ENCODE measurements at regions not wholly inside any gene's neighbourhood (a gene's known extent, or its start where the extent isn't known, plus 50 kb on each side); places are given as distances from the start of the nearest gene placed in this dataset.

GRCh38 chr9:109953813-109954497, 174.0 kb downstream of the PALM2AKAP2 start:
- TF ChIP-seq CTCF (IDR thresholded peaks at IDR 0.05) = no peak

GRCh38 chr9:109956717-109957440, 176.9 kb downstream of the PALM2AKAP2 start:
- no peaks in the 10 kb centered on the region for H3K9me3 ChIP-seq
- DNase-seq (ENCODE audit: low spot score) = no peak
- no peak overlapping the region for H3K4me3 ChIP-seq
- H3K27ac ChIP-seq = no peak overlapping the region
- no peak for TF ChIP-seq CTCF (IDR thresholded peaks at IDR 0.05)
- no peaks in the 10 kb centered on the region for H3K4me1 ChIP-seq
- no peaks in the 10 kb centered on the region for H3K27me3 ChIP-seq
- no peaks in the 10 kb centered on the region for H3K36me3 ChIP-seq

More at GRCh38 chr9:109953813-109954497, 174.0 kb downstream of the PALM2AKAP2 start:
- Histone ChIP-seq H3K4me1 (no peaks in the 10 kb centered on the region), H3K4me3 (no peak overlapping the region), H3K36me3 (no peaks in the 10 kb centered on the region), H3K27ac (no peak overlapping the region), H3K9me3 (no peaks in the 10 kb centered on the region), H3K27me3 (no peaks in the 10 kb centered on the region)
- no peak for DNase-seq (ENCODE audit: low spot score)

- no peaks in the 10 kb centered on the region for H3K27me3 ChIP-seq
- no peaks in the 10 kb centered on the region for H3K36me3 ChIP-seq
- DNase-seq (ENCODE audit: low spot score) = no peak
- no peak for TF ChIP-seq CTCF (IDR thresholded peaks at IDR 0.05)
- no peak overlapping the region for H3K27ac ChIP-seq
- no peak overlapping the region for H3K4me3 ChIP-seq
- H3K9me3 ChIP-seq = no peaks in the 10 kb centered on the region
- H3K4me1 ChIP-seq = no peaks in the 10 kb centered on the region
These were observed 179.7 kb downstream of the PALM2AKAP2 start for GRCh38 chr9:109959679-109960078.

- Histone ChIP-seq H3K27ac (no peak overlapping the region), H3K36me3 (no peaks in the 10 kb centered on the region), H3K4me3 (no peak overlapping the region), H3K9me3 (no peaks in the 10 kb centered on the region), H3K27me3 (no peaks in the 10 kb centered on the region), H3K4me1 (no peaks in the 10 kb centered on the region)
- no peak for DNase-seq (ENCODE audit: low spot score)
- no peak for TF ChIP-seq CTCF (IDR thresholded peaks at IDR 0.05)
These were observed 181.6 kb downstream of the PALM2AKAP2 start for GRCh38 chr9:109961626-109962025.

GRCh38 chr9:109962215-109962614, 182.2 kb downstream of the PALM2AKAP2 start:
- no peak for DNase-seq (ENCODE audit: low spot score)
- Histone ChIP-seq H3K4me3 (no peak overlapping the region), H3K9me3 (no peaks in the 10 kb centered on the region), H3K4me1 (no peaks in the 10 kb centered on the region), H3K27ac (no peak overlapping the region), H3K27me3 (no peaks in the 10 kb centered on the region), H3K36me3 (no peaks in the 10 kb centered on the region)
- no peak for TF ChIP-seq CTCF (IDR thresholded peaks at IDR 0.05)
